HG03520 (cell line): ENCODE measurements at regions not wholly inside any gene's neighbourhood (a gene's known extent, or its start where the extent isn't known, plus 50 kb on each side); places are given as distances from the start of the nearest gene placed in this dataset.

Experiments used
- ATAC-seq: cut with Tn5 transposase; IDR thresholded peaks from one replicate; pipeline ENCODE4 v1.9.1; 2021; ENCODE audit warnings: mild to moderate bottlenecking, moderate library complexity; ENCODE audit not compliant: unreplicated experiment

DNA sequence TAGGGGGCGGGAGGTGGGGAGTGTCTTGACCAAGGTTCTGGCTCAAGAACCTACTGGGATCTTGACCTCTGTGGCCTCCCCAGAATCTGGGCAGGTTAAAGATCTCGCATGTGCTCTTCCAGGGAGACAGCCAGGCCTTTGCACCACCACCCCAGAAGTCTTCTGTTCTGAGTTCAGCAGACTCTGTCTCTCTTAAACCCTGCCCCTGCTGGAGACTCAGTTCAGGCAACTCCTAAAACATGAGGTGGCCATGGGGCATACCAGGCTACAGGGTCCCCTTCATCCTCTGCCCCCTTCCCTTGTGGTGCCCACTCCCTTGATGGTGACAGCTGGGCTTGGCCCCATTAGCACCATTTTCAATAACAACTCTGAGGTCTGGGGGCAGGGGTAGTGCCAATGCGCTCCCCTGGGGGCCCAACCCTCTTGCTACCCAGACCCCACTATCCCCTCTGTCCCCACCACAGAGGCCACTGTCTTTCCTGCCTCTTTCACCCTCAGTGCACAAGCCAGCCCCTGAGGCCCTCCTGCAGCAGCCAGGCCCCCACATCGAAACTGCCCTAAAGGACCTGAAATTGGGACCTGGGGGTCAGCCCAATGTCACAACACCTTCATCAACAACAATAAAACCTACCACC lies 132.7 kb upstream of the RUNX3 start:
- ATAC-seq: no peak

DNA sequence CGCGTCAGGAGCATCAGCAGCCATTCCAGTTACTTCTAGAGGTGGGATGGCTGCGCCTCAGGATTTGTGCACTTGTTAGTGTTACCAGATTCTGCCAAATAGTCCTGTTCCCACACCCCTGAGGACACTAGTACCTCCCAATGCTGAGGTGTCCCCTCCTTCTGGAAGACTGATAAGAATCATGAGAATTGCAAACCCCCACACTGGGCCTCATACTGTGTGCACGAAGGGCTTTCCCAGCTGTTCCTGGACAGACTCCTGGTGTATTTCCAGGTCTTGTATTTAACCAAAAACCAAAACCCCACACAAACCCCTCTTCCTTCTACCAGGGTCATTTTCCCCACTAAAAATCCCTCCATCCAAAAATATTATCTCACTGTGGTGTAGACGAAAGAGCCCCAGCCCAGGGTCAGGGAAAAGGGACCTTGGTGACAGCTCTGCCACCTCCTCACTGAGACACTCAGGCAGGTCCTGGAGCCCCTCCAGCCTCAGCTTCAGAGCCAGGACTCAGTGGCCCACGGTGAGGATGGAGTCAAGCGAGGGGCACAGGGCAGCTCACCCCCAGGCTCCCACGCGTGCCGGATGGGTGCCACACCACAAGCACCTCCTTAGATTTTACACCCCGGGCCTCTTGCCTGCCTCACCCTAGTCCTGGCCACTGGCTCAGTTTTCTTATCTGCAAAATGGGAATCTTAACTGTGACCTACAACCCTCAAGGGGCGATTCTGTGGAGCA lies 131.4 kb upstream of the RUNX3 start:
- ATAC-seq: no peak

DNA sequence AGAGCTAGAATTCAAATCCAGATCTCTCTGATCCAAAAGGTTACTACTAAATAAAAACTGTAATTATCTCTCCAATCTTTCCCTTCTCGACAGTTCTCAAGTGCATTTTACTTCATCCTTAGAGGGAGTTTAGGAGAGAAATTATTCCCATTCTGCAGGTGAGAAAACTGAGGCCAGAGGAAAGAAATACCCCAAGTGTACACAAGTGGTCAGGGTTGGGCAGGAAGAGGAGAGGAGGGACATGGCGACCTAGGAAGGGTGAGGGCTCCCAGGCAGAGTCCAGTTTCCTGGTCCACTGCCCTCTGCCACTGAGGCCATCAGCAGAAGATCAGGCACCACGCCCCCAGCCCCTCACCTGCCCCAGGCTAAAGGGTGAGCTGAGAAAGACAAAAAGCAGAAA lies 127.1 kb upstream of the RUNX3 start:
- ATAC-seq: no peak

DNA sequence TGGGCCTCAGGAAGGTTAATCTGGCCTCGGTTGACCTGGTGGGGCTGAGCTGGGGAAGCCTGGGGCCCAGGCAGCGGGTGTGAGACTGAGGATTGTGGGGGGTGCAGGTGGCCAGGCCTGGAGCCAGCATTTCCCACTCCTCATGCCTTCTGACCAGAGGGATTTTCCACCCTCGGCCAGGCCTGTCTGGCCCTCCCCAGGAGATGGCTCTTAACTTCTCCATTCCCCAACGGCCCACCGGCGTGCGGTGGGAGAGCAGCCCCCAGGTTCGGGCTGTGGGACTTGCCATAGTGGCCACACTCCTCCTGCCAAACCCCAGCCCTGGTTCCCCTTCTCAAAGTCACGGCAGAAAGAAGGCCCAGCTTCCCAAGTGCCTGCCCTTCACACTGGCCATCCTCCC lies 126.5 kb upstream of the RUNX3 start:
- no peak for ATAC-seq

DNA sequence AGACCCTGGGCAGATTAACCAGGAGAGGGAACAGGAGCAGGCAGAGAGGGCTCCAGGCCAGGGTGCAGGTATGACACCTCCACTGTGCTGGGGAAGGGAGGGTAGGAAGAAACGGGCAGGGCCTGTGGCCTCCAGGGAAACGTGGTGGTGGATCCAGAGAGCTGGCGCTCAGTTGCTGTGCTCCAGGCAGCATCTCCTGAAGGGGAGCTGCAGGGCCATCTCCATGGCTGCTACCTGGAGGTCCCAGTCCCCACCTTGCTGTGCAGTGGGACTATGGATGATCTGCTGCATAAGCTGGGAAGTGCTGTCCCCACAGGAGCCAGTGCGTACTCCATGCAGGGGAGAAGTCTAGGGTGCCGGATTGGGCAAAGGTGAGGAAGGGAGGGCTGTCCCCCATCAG lies 125.9 kb upstream of the RUNX3 start:
- ATAC-seq: no peak

DNA sequence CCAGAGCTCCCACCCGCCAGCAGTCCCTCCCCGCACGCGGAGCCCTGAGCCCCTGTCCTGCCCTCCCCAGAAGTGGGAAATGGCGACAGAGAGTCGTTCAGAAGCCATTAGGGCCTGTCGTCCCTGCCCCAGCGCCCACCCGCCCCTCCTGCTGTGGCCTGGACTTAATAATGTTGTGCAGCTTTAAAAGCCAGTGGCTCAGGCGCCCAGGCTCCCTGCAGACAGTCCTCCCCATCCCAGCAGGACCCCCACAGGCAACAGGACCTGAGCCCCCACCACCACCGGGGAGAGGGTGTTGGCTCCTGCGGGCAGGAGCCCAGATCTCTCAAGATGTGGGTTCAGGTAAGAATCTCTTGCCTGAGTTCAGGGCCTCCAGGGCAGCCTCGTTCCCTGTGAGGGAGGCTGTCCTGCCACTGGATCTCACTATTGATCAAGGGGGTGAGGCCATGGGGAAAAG lies 125.3 kb upstream of the RUNX3 start:
- no peak for ATAC-seq

DNA sequence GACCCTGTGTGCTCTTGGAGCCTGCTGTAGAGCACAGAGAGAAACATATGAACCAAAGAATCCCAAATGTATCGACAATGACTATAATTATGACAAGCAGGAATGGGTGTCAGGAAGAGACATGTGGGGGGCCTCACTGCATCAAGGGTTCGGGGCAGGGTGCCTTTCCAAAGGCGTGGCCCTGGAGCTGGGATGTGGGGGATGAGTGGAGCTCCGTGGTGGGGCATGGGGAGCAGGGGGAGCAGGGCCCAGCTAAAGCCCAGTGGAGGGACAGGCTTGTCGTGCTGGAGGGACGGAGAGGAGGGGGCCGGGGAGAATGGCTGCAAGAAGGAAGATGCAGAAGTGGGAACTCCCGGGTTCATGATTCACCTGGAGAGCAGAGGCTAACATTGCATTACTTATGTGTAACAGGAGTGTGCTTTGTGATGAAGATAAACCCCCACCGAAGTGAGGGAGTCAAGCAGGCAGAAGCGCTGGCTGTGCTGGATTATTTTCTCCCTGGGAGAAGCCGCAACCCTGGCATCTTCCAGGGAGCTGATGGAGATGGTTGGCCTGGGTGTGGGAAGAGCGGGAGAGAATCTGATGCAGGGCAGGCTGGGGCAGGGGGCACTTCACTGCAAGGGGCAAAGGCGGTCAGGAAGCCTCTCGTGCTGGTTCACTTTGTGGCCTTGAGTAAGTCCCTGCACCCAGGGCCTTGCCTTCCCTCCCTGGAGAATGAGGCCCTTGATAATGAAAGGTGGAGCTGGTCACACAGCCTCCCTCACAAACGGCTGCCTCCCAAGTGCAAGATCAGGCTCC lies 124.6 kb upstream of the RUNX3 start:
- ATAC-seq: no peak

DNA sequence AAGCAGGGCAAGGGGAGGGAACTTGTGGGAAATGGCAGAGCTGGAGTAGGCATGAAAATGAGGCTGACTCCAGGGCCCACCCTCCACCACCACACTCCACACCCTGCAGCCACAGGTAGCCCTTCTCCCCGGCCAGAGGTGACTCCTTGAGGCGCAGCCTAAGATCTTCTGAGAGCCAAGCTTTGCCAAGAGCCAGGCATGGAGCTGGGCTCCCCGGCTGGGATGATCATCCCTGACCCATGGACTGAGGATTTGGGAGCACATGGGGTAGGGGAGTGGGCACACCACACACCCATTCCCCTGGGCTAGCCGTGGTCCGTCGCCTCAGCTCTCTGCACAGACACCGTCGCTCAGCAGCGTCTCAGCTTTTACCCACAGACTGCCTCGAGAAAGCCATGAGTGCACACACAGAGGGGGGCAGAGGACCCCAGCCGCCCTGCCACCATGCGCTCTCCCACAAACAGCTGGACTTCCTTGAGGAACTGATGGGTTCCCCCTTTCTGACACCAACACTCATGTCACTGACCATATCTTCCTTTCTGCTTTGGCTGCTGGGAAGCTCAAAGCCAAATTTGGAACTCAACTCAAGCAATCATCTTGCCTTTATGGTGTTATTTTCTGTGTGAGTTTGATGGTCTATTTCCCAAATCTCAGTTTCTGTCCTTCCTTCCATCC lies 123.6 kb upstream of the RUNX3 start:
- no peak for ATAC-seq

DNA sequence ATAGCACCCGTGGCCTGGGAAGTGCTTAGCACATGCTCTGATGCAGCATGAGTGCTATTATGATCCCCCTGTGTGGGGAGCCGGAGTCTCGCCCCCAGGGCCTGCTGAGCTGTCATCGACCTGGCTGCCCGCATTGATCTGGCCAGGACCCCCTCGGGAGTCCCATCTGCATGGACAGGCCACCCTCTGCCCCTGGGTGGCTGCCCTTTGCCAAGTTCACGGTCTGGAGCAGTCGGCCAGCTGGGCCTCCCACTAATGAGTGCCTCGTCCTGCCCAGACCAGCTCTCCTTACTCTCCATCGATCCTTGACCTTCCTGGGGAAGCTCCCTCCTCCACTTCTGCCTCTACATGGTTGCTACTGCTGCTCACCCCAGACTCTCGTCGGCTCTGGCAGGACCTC lies 121.8 kb upstream of the RUNX3 start:
- no peak for ATAC-seq

DNA sequence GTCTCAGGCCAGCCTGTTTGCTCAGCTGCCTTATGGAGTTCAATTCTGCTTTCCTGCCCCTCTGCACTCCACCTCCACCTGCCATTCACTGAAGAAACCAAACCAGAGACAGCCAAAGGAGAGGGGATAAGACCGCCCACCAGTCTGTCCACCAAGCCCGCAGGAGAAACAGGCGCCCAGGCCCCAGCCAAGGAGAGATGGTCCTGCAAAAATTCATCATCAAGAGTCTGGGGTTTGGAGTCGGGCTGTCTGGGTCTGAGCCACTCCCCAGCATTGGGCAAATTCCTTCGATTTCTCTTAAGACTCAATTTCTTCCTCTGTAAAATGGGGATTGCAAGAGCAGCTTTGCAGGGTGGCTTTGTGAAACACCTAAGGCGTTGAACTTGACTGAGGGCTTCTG lies 121.4 kb upstream of the RUNX3 start:
- ATAC-seq: no peak

DNA sequence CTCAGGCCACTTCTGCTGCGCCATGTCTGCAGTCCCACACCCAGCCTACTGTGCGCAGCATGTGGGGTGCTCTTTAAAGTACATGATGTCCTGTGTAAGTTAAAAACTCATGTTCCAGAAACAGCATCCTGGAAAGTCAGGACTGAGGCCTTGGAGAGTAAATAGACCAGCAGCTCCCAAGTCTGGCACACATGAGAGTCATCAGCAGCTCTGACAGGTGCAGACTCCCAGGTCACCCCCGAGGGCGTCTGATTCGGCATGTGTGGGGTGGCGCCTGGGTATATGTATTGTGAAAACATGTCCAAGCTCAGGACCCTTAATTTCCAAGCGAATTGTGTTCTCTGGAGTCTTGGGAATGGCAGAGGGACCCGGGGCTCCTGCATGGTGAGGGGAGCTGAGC lies 120.1 kb upstream of the RUNX3 start:
- ATAC-seq: no peak

DNA sequence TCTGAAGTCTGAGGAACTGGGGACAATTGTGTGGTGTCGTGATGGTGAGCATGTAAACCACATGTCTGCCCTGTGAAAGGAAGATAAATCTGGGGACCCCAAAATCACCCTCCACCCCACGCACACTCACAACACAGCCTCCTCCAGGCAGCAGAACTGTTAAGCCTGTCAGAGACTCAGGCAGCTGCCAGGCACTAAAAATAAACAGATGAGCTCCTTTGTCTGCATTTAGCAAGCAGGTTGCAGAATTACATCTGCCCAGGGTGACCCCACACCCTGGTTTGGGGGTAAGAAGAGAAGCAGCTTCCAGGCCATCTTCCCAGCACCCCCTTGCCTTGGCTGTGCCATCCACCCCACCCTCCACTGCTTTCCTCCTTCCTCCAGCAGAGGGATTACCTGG lies 119.1 kb upstream of the RUNX3 start:
- ATAC-seq: no peak

DNA sequence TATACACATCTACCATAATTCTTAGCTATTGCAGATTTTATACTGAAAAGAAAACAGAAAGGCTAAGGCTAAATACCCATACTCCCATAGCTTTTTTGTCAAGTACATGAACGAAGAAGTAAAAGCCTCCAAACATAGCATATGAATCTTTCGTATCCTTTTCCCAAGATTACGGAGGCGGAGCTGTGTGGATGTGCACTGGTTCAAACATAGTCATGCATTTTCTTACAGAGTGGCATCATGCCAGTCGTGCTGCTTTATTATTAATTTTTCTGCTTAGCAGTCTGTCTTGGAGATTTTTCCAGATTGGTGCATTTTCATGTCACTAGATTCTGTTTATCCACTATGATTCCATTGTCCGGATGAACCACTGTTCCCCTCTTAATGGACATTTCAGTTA lies 118.7 kb upstream of the RUNX3 start:
- no peak for ATAC-seq

DNA sequence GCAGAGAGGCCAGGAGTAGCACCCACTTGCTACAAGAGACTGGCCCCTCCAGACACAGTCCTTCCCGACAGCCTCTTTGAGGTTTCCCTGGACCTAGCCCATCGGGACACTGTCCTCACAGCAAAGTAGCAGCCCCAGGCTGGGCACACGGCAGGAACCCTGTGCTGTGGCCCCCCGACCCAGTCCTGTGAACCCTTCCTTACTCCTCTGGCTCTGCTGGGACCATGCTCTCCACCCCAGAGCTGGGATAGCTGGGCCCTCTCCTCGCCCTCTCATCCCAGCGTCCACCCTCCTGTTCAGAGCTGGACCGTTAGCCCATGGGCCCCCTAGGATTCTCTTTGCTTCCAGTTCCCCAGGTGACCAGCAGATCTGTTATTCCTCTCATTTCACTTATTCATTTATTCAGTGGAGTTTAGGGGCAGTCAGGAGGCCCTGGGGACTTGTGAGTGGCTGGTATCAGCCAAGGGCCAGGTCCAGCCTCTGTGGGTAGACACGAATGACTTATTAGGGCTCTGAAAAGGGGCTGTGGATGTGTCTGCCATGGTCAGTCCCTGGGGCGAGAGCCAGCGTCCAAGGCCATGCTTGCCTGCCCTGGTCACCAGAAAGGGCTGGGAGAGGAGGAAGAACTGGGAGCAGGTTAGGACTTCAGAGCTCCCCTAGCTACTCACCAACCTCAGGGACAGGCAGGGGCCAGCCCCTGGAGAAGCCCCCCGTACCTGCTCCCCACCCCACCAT lies 117.6 kb upstream of the RUNX3 start:
- no peak for ATAC-seq

DNA sequence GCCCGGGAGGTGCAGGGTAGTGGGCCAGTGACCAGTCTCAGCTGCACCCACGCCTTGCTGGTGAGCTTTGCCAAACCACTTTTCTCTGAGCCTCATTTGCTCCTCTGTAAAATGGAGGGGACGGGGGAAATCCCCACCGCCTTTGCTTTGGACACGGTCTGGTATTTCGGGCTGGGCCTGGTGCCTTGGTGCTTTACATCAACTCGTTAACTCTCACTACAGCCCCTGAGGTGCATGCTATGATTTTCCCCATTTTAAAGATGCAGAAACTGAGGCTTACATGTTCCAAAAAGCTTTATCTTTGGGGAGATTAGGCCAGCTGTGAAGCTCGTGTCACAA lies 116.1 kb upstream of the RUNX3 start:
- no peak for ATAC-seq

DNA sequence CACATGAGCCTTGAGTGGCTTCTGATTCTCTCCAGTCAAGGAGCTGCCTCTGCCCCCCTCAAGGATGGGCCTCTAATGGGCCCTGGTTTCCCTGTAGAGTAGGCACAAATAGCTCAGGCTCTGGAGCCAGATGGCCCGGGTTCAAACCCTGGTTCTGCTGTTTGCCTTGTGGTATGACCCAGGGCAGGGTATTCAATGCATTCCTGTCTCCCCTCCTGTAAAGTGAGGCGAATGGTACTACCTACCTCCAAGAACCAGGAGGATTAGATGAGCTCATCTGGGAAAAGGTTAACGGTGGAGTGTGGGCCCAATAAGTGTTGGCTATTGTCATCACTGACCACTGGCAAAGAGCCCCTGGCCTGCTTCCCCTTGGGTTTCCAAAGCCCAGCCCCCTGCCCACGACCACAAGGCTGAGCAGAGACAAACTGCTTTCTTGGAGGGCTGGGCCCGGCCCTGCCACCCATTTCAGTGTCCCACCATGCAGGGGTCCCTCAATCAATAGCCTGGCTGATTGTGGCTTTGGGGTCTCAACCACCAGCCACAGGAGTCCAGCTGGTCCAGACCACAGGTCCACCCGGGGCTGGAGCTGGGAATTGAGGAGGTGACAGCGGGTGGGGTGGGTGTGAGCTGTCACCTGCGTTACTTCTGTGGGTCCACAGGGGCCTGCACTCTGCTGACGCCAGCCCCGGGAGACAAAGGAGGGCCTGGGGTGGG lies 115.6 kb upstream of the RUNX3 start:
- ATAC-seq: no peak

DNA sequence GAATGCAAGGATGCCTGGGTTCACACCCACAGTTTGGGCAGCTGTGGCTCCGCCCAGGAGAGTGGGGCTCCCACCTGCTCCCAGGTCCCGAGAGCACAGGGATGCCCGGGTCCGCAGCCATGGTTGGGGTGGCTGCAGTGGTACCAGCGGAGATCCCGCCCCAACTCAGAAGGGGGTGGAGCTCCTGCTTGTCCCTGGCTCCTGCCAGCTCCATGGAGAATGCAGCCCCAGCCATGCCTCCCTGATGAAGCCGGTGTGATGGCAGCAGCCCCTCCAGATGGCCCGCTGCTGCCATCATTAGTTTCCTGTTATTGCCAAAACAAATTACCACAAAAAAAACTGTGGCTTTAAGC lies 113.1 kb upstream of the RUNX3 start:
- ATAC-seq: no peak

DNA sequence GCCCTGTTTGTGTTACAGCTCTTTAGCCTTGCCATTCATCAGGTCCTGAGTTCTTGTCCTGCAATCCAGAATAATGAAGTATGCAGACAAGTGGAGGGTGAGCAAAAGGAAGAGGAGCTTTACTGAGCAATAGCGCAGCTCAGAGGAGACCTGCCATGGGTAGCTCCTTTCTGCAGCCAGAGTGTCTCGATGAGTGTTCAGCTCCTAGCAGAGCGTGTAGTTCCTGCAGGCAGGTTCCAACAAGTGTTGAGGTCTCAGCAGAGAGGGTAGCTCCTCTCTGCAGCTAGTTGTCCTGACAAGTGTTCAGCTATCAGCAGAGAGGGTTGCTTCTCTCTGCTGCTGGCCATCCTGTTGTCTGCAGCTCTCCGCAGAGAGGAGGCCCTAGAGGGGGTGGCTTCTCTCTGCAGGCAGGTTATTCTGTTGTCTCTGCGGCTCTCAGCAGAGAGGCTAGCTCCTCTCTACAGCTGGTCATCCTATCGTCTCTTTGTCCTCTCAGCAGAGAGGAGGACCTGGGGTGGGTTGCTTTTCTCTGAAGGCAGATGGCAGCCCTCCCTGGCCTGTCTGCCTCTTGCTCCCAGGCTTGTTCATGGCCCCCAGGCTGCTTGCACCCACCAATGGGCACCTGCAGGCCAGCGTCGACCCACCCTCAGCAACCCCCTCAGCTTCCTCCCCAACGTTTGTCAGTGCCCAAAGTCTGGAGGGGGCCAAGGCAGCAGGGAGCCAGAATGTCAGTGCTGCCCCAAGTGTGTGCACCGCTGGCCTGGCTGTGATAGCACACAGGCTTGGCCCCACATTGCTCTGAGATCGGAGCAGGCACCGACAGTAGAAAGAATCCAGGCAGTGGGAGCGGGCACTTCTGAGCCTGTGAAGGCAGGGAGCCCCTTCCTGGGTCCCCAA lies 112.5 kb upstream of the RUNX3 start:
- no peak for ATAC-seq

DNA sequence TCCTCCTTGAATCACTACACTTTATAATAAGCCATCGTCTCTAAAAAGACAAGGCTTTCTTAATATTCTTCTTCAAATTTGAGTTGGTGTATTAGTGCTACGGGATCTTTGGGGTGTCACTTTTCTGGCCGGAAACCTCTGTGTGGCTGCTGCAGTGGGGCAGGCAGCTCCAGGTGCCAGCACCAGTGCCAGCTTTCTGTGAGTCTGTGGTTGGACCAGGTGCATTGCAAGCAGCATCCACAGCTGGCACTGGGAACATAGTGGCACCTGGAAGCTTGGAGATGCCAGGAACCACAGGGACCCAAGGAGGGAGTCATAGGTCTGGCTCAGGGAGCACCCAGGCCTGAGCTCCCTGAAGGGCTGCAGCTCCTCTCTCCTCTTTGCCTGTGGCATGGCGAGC lies 111.8 kb upstream of the RUNX3 start:
- no peak for ATAC-seq
